Activated CD4-positive, alpha-beta T cell treated with anti-CD3 and anti-CD28 coated beads for 24 hours (primary cell): ENCODE measurements at regions not wholly inside any gene's neighbourhood (a gene's known extent, or its start where the extent isn't known, plus 50 kb on each side); places are given as distances from the start of the nearest gene placed in this dataset.

ENCODE experiments used
- DNase-seq, 2 donors: peaks; one replicate each; pipeline ENCODE4 v3.0.0-alpha.2; 2020; ENCODE audit warnings: low read depth in 2 of 2

DNA sequence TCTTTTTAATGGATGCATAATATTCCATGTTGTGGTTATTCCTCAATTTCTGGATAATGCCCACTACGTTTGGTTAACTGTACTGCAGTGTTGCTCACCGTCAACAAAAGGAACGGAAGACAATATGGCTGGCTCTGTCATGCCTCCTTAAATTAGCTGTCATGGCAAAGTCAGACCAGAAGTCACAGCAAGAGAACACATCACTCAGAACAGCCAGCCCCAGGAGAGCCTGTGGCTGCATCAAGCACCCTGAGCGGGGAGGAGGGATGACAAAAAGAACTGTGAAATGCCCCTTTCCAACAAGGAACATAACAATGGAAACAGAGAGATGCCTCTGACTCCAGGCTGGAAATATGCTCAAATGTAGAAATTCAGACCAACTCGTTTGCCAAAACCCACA is 366.0 kb upstream of the ZNF507 start:
- no peak for DNase-seq

DNA sequence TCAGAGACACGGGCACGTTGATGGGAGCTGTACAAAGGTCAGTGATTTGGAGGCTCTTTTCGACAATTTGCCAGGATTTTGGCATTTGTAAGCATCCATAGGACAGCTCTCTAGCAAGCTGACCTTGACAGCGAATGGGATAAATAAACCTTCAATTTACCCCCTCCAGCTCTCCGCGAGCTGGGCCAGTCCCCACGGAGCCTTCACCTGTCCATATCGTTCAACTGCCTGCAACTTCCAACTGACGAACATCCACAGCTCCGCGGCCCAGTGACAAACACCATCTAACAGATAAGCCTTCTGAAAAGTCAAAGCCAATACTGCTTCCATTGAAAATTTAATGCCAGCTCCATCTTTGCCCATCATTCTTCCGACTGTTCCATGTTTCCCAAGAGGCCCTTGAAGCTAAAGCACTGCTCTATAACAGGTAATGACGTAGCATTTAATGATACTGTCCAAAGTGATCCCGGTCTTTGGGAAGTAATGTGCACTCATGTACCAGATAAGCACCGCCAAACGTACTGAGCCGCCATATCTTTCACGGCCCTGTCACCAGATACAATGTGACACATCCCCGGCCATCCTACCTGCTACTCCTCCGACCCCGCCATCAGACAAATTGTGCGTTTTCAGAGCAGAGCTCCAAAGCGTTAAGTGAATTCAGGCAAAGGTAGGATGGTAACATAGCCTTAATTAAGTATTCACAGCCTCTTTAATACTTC is 365.3 kb upstream of the ZNF507 start:
- DNase-seq = no peak

DNA sequence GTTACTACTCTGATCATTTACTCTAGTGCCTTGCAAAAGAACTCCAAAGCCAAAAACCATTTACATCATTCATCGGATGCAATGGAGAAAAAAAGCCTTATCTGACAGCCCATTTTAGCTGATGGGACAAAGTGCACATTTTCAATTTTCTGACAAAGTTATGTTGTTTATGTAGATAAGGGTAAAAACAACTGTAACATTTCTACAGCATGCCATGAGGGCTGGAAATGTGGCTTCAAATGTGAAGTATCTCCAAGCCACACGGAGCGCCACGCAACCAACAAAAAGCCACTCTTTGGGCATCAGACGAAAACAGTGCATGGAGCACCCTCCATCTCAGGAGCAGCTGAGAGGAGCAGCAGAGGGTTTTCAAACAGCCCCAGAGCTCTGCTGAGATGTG is 364.6 kb upstream of the ZNF507 start:
- DNase-seq = no peak

DNA sequence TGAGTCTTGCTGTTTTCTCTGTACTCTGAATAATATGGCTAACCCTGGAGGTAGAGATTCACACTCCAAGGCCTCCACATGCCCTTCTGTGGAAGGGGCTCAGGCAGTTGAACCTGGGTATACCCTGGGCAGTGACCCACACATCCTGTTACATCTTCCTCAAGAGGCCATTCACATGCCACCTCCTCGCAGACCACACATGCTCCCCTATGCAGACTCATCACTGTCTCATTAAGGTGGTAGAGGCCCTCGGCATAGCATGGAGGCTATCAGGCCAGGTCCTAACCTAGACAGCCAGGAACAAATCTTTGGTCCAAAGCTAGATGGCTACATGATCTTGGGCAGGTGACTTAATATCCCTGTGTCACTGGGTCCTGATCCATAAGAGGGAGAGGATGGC is 363.9 kb upstream of the ZNF507 start:
- DNase-seq = no peak

DNA sequence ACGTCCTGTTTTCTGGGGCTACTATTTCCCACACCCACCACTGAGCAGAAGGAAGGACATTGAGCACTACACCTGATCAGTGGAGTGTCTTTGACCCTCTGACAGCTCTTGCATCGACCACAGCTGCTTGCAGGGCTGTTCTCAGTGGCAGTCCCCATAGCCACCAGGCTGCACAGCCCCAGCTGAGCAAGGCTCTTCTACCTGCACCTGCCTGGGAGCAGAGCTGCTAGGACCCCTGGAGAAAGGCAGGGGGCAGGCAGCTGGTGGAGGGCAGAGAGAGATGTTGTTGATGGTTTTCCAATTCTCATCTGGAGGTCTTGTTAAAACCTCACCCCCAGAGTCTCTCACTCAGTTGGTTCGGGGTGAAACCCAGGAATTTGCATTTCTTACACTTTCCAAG is 361.8 kb upstream of the ZNF507 start:
- no peak for DNase-seq

DNA sequence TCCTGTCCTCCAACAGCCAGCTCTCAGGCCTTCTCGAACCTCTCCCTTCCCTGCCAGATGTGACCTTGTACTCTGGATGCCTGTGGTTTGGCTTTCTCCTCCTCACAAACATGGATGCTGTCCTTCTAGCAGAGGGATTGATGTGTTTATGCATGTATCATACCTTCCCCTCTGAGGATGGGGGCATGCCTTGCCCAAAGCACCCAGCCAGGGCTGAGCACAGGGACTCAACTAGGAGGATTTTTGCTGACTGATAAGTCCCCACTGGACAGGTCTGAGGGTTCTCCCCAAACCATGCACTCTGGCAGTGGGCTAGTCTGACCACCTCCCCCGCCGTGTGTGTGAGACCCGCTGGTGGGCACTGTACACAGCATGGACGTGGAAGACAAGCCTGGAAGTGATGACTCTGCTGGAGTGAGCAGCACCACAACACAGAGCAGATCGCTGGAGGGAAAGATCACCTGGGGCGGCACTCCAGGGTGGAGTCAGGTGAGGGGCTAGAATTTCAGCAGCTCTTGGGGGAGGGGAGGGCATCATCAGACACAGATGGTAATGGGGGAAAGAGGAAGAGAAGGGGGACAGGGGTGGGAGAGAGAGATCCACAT is 360.3 kb upstream of the ZNF507 start:
- DNase-seq = no peak

DNA sequence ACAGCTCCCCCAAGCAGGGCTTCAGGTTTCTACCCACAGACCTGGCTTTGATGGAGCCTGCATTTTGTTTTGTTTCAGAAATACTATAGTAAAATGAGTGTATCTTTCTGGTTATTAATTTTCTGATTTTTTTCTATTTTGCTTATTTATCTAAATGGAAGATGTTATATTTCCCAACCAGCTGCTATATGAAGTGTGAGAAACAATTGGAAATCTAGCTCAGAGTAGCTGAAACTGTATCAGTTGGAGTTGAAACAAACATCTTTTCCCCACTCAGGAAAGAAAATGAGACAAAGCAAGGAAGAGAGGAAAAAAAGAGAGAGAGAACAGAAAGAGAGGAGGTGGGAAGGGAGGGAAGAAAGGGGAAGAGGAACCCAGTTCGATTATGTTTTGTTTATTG is 358.5 kb upstream of the ZNF507 start:
- DNase-seq = no peak

DNA sequence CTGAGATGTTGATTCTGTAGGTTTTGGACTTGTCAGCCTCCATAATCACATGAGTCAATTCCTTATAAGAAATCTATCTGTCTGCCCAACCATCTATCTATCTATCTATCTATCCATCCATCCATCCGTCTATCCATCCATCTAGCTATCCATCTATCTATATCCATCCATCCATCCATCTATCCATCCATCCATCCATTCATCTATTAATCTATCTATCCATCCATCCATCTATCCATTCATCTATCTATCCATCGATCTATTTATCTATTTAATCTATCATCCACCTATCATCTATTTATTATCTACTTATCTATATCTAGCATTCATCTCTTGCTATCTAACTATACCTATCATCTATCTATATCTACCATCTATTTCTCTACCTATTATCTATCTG is 357.2 kb upstream of the ZNF507 start:
- DNase-seq = no peak

DNA sequence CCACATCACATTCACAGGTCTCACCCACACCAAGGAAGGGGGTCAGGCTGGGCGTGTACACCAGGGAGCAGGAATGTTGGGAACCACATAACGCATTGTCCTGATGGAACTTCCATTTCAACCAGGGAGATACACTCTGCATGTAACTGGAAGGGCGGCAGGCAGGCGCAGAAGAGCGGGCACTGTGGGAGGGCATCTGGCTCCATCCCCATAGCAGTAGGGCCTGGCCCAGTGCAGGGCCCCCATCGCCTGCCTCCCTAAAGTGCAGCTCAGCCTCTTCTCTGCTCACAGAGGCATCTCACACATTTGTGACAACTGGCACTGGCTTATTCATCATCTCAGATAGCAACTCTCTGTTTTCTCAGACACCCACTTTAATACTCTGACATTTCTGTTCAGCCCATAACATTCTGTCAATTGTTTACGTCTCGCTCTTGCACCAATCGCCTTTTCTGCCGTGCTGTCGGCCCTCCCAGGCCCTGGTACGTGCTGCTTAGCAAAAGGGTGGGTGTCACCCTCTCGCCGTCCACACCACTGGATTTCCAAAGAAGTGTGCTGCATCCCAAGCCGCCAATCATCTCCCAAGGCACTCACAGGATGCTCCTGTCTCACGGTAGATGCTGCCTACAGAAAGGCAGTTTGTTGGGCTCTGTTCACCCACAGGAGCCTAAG is 353.3 kb upstream of the ZNF507 start:
- DNase-seq = no peak

DNA sequence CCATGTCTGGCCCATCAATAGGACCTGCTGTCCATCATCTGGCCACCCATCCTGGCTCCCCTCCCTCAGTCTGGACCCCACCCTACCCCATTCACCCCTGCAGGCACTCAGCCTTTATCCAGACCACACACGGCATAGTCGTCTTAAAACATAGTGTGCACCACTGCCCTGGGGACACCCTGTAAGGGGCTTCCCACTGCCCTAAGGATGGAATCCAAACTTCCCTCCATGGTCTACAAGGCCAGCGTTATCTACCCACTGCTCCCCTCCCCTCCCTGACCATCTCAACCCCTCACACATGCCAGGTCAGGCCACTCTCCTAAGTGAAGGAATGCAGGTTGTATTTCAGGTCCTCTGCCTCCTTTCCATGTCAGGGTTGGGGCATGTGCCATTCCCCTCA is 352.7 kb upstream of the ZNF507 start:
- no peak for DNase-seq

DNA sequence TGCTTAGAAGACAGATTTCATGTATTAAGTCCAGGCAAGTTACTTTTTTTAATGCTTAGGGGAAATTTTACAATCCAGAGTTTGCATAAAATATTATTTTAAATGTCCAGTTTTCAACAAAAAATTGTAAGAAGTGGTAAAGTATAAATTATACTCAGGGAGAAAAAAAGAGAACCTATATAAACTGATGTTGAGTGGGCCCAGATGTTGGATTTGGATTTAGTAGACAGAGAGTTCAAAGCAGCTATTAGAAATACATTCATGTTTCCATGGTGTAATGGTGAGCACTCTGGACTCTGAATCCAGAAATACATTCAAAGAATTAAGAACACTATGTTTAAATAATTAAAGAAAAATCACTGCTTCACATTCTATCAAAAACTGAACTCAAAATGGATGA is 349.9 kb upstream of the ZNF507 start:
- DNase-seq = no peak

DNA sequence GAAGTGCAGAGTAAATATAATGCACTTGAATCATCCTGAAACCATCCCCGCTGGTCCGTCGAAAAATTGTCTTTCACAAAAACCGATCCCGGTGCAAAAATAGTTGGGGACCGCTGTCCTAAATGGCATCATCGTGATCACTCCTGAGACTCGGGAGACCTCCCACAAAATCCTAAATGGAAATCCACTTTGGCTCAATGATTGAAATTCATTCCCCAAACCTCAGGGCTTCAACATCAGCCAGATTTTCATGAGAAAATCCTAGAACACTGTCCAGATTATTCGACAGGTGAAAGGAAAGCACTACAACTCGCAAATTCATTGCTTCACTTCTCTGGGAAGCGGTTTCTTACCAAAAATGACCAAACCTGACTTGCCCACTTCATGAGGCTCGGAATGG is 335.3 kb upstream of the ZNF507 start:
- DNase-seq = no peak

DNA sequence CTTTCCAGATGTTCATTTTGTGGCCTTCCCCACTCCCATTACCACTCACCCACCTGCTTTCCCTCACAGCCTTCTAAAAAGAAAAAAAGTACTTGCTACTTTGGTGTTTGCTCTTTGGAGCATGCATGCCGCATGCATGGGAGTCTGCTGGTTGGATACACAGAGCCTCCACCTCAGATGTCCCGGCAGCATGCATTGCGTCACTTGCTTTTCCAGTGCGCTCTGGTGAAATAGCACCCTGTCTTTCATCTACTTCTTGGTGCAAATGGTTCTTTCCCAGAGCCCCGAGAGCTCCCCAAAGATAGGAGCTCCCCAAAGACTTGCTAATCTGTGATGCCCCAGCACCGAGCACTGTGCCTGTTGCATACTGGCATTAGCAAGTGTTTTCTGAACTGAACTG is 333.2 kb upstream of the ZNF507 start:
- DNase-seq = no peak

DNA sequence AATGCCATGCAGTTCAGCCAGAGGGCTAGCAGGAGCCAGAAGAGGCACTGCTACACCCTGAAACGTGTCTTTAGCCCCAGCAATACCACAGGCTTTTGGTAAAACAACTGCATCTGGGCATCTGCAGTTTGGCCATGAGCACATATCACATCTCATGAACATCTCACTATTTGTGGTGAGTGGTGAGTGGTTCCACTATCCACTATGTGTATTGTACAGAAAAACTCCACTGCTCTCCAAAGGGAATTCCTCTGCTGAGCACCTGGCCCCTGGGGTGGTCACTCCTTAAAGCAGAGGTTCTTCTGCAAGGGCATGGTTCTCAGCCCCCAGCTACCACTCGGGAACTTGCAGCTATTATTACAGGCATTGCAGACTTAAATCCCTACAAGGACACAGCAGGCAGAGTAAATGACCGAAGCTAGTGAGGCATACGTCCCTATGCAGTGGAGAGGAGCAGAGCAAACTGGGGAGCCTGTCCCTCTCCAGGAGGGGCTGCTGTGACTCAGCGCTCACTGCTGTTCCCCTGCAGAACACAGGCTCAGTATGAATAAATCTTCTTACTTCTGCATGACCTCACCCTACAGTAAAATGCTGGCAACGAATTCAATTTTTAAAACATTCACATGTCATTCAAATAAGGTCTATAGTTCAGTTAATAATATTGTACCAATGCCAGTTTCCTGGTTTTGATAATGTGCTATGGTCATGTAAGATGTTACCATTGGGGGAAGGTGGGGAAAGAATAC is 332.4 kb upstream of the ZNF507 start:
- no peak for DNase-seq

DNA sequence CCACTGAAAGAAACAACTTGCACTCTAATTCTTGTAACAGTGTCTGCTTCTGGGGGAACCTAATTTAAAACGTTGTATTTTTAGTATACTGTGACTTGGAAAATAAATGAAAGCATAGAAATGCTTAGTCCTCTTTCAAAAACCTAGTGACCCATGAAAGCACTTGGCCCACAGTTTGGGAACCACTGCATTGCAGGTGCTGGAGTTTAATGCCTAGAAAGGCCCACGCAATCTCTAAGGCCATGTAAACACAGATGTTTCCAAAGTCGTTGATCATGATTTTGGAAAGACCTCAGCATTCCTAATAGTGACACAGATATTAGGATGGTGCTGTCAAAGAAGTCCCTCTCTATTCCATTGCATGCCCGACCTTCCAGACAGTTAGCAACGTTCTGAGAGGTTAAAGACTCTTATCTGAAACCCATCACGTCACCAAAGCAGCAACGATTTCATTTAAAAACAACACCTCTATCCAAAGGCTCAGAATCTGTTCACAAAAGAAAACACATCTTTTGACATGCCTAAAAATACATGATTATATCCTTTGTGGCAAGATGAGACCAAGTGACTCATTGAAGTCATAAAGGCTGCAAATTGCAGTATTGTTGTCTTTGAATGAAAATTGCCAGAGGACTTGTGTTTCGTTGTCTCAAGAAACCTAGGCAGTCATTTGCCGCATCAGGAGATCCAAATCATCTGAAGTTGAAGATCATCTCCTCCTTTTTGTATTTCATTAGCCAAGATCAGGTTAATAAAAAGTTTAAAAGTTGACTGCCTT is 328.0 kb upstream of the ZNF507 start:
- no peak for DNase-seq

DNA sequence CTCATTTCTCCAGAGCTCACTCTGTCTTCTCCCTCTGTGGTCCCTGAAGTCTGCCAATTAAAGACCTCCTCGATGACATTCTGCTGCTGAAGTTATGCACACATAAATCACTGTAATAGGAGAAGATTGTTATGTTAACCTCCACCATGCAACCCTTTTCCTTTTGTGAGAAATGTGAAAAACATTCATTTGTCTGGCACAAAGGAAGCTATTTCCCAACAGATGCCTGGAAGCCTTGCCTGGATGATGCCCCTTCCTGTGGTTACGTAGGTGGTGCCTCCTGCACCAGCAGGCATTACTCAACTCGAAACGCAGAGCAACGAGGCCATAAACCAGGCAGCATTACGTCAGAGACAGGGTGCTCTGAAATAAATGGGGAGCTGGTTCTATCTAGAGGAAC is 327.4 kb upstream of the ZNF507 start:
- DNase-seq = no peak

DNA sequence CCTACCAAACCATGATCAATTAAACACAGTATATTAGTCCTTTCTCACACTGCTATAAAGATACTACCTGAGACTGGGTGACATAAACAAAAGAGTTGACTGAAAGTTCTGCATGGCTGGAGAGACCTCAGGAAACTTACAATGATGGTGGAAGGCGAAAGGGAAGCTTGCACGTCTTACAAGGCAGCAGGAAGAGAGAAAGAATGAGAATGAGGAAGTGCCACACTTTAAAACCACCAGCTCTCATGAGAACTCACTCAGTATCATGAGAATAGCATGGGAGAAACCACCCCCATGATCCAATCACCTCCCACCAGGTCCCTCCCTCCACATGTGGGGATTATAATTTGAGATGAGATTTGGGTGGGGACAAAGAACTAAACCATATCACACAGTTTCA is 324.9 kb upstream of the ZNF507 start:
- DNase-seq = no peak

DNA sequence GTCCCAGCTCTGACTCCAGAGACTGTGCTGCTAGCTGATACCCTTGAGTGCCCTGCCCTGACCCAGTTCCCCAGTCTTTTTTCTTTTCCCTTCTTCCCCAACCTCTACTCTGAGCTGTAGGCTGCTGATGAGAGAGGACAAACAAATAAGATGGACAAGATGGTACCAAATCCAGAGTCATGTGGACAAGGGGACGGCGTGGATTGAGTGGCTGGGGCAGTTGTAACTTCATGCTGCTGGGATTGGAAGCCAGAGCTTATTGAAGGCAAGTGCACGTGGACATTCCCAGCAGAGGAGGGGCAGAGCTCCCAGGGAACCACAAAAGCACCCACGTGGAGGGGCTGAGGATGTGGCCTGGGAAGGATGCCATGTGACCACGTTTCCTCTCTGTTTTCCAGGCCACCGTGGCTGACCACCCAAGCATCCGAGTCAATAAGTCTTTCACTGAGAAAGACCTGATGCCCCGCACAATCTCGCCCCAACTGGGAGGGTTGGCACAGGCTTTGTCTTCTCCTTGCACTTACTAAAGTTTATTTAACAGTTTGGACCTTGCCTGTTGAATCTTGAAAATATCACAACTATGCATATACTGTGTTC is 323.3 kb upstream of the ZNF507 start:
- no peak for DNase-seq

DNA sequence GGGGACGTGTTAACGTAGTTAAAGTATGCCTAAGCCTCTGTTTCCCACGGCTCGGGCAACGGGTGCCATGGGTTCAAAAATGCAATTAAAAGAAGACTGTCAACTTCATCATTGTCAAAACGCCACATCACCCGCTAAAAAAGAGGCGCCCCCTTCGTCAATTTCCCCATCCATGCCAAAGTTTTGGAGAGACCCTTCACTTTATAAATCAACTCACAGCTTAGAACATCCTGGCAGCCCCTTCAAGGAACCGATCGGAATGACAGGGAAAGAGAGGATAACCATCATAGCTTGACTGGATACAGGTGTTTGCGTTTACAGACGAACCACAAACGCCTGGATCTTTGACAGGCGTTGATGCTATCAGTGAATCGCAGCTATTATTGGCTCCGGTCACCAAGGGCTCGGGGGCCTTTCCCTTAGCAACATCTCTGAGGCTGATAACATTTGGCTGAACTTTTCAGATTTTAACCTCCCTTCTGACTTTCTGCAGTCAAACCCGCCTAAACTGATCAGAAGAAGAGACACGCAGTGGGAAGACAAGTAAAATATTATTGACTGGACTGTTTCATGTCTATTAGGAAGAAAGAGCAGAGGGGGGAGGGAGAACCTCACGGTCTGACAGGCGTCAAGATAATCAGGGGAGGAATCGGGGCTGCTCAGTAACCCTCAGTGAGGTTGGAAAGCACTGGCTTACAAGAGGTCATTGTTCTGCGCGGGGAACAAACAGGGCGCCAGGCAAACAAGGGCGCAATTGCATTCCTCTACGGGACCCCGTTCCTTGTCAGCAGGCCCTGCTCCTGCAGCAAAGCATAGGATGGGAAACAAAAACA is 322.5 kb upstream of the ZNF507 start:
- DNase-seq = no peak

DNA sequence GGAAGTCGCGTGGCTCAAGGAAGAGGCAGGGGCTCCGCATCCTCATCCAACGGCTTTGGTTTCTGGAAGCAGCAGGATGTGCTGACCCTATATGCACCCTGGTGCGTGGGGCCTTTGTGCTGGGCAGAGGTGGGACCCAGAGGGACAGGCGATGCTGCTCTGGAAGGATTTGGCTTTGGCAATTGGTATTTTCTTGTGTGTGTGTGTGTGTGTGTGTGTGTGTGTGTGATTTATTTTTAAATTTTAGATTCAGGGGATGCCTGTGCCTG is 321.9 kb upstream of the ZNF507 start:
- no peak for DNase-seq

DNA sequence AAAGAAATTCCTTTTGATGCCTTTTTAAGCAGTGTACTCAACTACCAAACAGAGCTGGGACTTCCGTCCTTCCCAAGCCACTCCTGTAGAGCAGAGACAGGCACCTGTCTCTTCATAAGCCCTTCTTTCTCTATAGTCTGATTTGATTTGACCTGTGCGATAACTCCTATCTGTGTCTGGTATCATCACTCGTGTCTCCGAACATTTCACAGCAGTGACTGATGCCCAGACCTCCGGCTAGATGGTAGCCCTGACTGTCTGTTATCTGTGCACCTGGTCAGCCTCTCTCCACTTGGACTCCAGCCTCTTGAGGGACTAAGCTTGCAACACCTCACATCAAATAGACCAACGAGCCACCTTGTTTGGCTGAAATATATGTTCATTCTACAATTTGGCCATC is 316.2 kb upstream of the ZNF507 start:
- no peak for DNase-seq
